ENCODE measurements at regions not wholly inside any gene's neighbourhood (a gene's known extent, or its start where the extent isn't known, plus 50 kb on each side); places are given as distances from the start of the nearest gene placed in this dataset.

DNA sequence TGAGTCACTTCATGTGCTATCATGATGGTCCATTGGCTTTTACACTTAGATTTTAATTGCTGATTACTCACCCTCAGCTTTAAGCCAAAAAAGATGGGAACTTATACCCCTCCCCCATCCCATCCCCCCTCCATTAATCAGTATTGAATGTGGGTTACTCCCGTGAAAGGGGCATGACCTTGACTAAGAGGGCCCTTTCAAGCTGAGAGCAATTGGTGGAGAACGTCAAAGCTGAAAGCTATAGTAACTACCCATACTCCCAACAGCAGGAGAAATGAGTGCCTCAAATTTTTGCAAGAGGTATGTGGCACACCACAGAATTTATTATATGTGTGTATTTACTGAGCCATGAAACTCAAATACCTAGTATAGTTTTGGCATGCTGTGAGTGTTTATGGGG is 99.7 kb upstream of the CDH8 start:
- Histone ChIP-seq H2AK5ac (ENCODE audit: low read depth, low read length) (no peak overlapping the region), H3K14ac (ENCODE audit: low read length) (no peak overlapping the region), H2BK12ac (ENCODE audit: low read length) (no peak overlapping the region), H3K9ac (ENCODE audit: low read depth, low read length, poor library complexity) (no peak overlapping the region), H3K4me3 (ENCODE audit: low read length in 2 of 2) (no peak overlapping the region), H3K4me2 (ENCODE audit: insufficient read depth, low read length, poor library complexity, severe bottlenecking) (no peak overlapping the region), H3K4ac (ENCODE audit: low read length) (no peak overlapping the region), H4K91ac (ENCODE audit: low read depth, low read length, poor library complexity) (no peak overlapping the region), H3K18ac (ENCODE audit: low read length) (no peak overlapping the region), H2BK15ac (ENCODE audit: low read length) (no peak overlapping the region), H3K9me3 (replicated peaks in 1 of 2; ENCODE audit: control insufficient read depth in 2 of 2, insufficient read depth in 1 of 2, low read depth in 1 of 2, low read length in 2 of 2) (peaks cover 3 to 10% of the 10 kb centered on the region in 2 donors), H3K23ac (ENCODE audit: low read depth, low read length, poor library complexity) (no peak overlapping the region), H3K79me1 (ENCODE audit: low read depth, low read length) (no peaks in the 10 kb centered on the region), H3K27me3 (ENCODE audit: control insufficient read depth in 3 of 3, insufficient read depth in 3 of 3, low read depth in 1 of 3, low read length in 3 of 3) (no peaks in the 10 kb centered on the region), H2BK5ac (ENCODE audit: low read length) (no peak overlapping the region), H2AFZ (ENCODE audit: low read length) (no peak overlapping the region), H3K27ac (replicated peaks; ENCODE audit: low read length) (no peak overlapping the region), H2BK120ac (ENCODE audit: low read depth, low read length) (no peak overlapping the region), H3K36me3 (replicated peaks in 1 of 2; ENCODE audit: control insufficient read depth in 2 of 2, insufficient read depth in 2 of 2, low read length in 2 of 2) (no peaks in the 10 kb centered on the region), H3K4me1 (ENCODE audit: control insufficient read depth in 2 of 2, insufficient read depth in 1 of 2, low read depth in 1 of 2, low read length in 2 of 2) (no peaks in the 10 kb centered on the region), H4K8ac (ENCODE audit: low read depth, low read length) (no peak overlapping the region)
- DNase-seq (ENCODE audit: low spot score) = no peak
- WGBS, 2 donors (ENCODE audit: extremely low coverage in 2 of 2, insufficient read length in 2 of 2, insufficient replicate concordance in 1 of 2) = no CpG with 5 or more reads among the region's 2 CpGs

DNA sequence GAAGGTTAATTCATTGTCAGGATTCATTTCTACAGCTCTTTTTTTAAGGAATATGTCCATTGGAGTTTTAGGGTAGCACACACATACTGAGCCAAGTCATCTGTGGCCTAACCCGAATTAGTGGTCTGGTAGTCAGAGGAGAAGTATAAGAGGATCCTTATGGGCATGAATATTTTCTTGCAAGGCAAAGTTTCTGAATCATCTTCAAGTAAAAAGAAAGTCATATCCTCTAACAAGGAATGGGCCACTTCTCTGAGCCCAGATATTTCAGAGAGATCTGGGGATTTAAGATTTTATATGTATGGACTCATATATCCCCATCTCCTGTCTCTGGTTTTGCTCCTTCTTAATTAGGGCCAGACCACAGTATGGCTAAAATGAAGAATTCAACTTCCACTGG is 99.2 kb upstream of the CDH8 start:
- Histone ChIP-seq H3K4ac (ENCODE audit: low read length) (no peak overlapping the region), H3K14ac (ENCODE audit: low read length) (no peak overlapping the region), H3K4me1 (ENCODE audit: control insufficient read depth in 2 of 2, insufficient read depth in 1 of 2, low read depth in 1 of 2, low read length in 2 of 2) (no peaks in the 10 kb centered on the region), H2BK12ac (ENCODE audit: low read length) (no peak overlapping the region), H3K4me2 (ENCODE audit: insufficient read depth, low read length, poor library complexity, severe bottlenecking) (no peak overlapping the region), H2BK5ac (ENCODE audit: low read length) (no peak overlapping the region), H3K9ac (ENCODE audit: low read depth, low read length, poor library complexity) (no peak overlapping the region), H2AK5ac (ENCODE audit: low read depth, low read length) (no peak overlapping the region), H4K91ac (ENCODE audit: low read depth, low read length, poor library complexity) (no peak overlapping the region), H2BK120ac (ENCODE audit: low read depth, low read length) (no peak overlapping the region), H3K27ac (replicated peaks; ENCODE audit: low read length) (no peak overlapping the region), H3K18ac (ENCODE audit: low read length) (no peak overlapping the region), H2AFZ (ENCODE audit: low read length) (no peak overlapping the region), H3K36me3 (replicated peaks in 1 of 2; ENCODE audit: control insufficient read depth in 2 of 2, insufficient read depth in 2 of 2, low read length in 2 of 2) (no peaks in the 10 kb centered on the region), H3K27me3 (ENCODE audit: control insufficient read depth in 3 of 3, insufficient read depth in 3 of 3, low read depth in 1 of 3, low read length in 3 of 3) (no peaks in the 10 kb centered on the region), H3K23ac (ENCODE audit: low read depth, low read length, poor library complexity) (no peak overlapping the region), H3K4me3 (ENCODE audit: low read length in 2 of 2) (no peak overlapping the region), H4K8ac (ENCODE audit: low read depth, low read length) (no peak overlapping the region), H3K79me1 (ENCODE audit: low read depth, low read length) (no peaks in the 10 kb centered on the region), H2BK15ac (ENCODE audit: low read length) (no peak overlapping the region), H3K9me3 (replicated peaks in 1 of 2; ENCODE audit: control insufficient read depth in 2 of 2, insufficient read depth in 1 of 2, low read depth in 1 of 2, low read length in 2 of 2) (peaks cover 3 to 10% of the 10 kb centered on the region in 2 donors)
- WGBS, 2 donors (ENCODE audit: extremely low coverage in 2 of 2, insufficient read length in 2 of 2, insufficient replicate concordance in 1 of 2) = no CpG with 5 or more reads among the region's 1 CpG
- no peak for DNase-seq (ENCODE audit: low spot score)

DNA sequence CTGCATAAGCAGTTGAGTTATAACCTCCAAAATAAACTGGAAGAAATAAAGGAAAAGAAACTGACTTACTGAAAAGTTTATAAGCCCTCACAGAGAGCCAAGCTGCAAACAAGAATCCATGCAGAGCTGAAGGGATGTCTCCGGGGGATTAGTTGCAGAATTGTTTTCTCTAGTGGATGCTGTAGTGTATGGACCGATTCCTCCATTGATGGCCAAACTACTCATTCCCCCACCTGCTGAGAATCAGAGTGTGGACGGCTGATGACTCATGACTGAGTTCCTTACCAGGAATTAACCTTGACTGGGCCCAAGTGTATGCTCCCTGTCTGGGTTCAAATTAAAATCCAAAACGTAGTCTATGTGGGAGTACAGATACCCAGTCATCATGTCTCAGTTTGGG is 93.9 kb upstream of the CDH8 start:
- Histone ChIP-seq H3K27ac (replicated peaks; ENCODE audit: low read length) (no peak overlapping the region), H3K18ac (ENCODE audit: low read length) (no peak overlapping the region), H2AK5ac (ENCODE audit: low read depth, low read length) (no peak overlapping the region), H2BK120ac (ENCODE audit: low read depth, low read length) (no peak overlapping the region), H2AFZ (ENCODE audit: low read length) (no peak overlapping the region), H4K8ac (ENCODE audit: low read depth, low read length) (no peak overlapping the region), H4K91ac (ENCODE audit: low read depth, low read length, poor library complexity) (no peak overlapping the region), H3K9me3 (replicated peaks in 1 of 2; ENCODE audit: control insufficient read depth in 2 of 2, insufficient read depth in 1 of 2, low read depth in 1 of 2, low read length in 2 of 2) (peaks cover 3 to 10% of the 10 kb centered on the region in 2 donors), H3K4me2 (ENCODE audit: insufficient read depth, low read length, poor library complexity, severe bottlenecking) (no peak overlapping the region), H3K14ac (ENCODE audit: low read length) (no peak overlapping the region), H3K4ac (ENCODE audit: low read length) (no peak overlapping the region), H3K27me3 (ENCODE audit: control insufficient read depth in 3 of 3, insufficient read depth in 3 of 3, low read depth in 1 of 3, low read length in 3 of 3) (peaks cover 0 to 5% (median 0%) of the 10 kb centered on the region in 3 experiments), H2BK15ac (ENCODE audit: low read length) (no peak overlapping the region), H3K4me1 (ENCODE audit: control insufficient read depth in 2 of 2, insufficient read depth in 1 of 2, low read depth in 1 of 2, low read length in 2 of 2) (no peaks in the 10 kb centered on the region), H3K23ac (ENCODE audit: low read depth, low read length, poor library complexity) (no peak overlapping the region), H3K4me3 (ENCODE audit: low read length in 2 of 2) (no peak overlapping the region), H2BK5ac (ENCODE audit: low read length) (no peak overlapping the region), H2BK12ac (ENCODE audit: low read length) (no peak overlapping the region), H3K9ac (ENCODE audit: low read depth, low read length, poor library complexity) (no peak overlapping the region), H3K36me3 (replicated peaks in 1 of 2; ENCODE audit: control insufficient read depth in 2 of 2, insufficient read depth in 2 of 2, low read length in 2 of 2) (no peaks in the 10 kb centered on the region), H3K79me1 (ENCODE audit: low read depth, low read length) (no peaks in the 10 kb centered on the region)
- WGBS, 2 donors (ENCODE audit: extremely low coverage in 2 of 2, insufficient read length in 2 of 2, insufficient replicate concordance in 1 of 2) = no CpG with 5 or more reads among the region's 4 CpGs
- no peak for DNase-seq (ENCODE audit: low spot score)

DNA sequence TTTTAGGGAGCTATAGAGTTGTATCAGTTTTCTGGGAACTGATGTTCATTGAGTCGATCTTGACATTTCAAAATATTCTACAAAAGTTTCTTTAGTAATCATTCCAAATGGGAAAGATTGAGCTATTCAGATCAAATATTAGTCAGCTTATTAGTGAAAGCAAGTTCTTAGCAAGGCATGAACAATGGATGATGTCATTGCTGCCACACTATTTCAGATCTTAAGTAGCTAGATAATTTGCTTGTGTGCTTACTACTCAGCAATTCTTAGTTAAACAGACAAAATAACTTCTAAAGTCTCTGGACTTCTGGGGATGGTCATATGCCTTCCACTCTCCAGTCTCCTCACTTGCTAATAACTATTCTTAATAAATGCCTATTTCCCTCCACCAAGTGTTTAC is 69.0 kb upstream of the CDH8 start:
- DNase-seq (ENCODE audit: low spot score) = no peak
- Histone ChIP-seq H3K9me3 (replicated peaks in 1 of 2; ENCODE audit: control insufficient read depth in 2 of 2, insufficient read depth in 1 of 2, low read depth in 1 of 2, low read length in 2 of 2) (peaks cover 0 to 3% of the 10 kb centered on the region in 2 donors), H3K4me3 (ENCODE audit: low read length in 2 of 2) (no peak overlapping the region), H2BK15ac (ENCODE audit: low read length) (no peak overlapping the region), H3K79me1 (ENCODE audit: low read depth, low read length) (no peaks in the 10 kb centered on the region), H3K18ac (ENCODE audit: low read length) (no peak overlapping the region), H4K8ac (ENCODE audit: low read depth, low read length) (no peak overlapping the region), H3K4me1 (ENCODE audit: control insufficient read depth in 2 of 2, insufficient read depth in 1 of 2, low read depth in 1 of 2, low read length in 2 of 2) (peaks cover 0 to 2% of the 10 kb centered on the region in 2 donors), H2BK12ac (ENCODE audit: low read length) (no peak overlapping the region), H3K27ac (replicated peaks; ENCODE audit: low read length) (no peak overlapping the region), H3K4ac (ENCODE audit: low read length) (no peak overlapping the region), H2AFZ (ENCODE audit: low read length) (no peak overlapping the region), H3K9ac (ENCODE audit: low read depth, low read length, poor library complexity) (no peak overlapping the region), H2AK5ac (ENCODE audit: low read depth, low read length) (no peak overlapping the region), H3K14ac (ENCODE audit: low read length) (no peak overlapping the region), H4K91ac (ENCODE audit: low read depth, low read length, poor library complexity) (no peak overlapping the region), H3K27me3 (ENCODE audit: control insufficient read depth in 3 of 3, insufficient read depth in 3 of 3, low read depth in 1 of 3, low read length in 3 of 3) (no peaks in the 10 kb centered on the region), H3K23ac (ENCODE audit: low read depth, low read length, poor library complexity) (no peak overlapping the region), H3K36me3 (replicated peaks in 1 of 2; ENCODE audit: control insufficient read depth in 2 of 2, insufficient read depth in 2 of 2, low read length in 2 of 2) (no peaks in the 10 kb centered on the region), H2BK120ac (ENCODE audit: low read depth, low read length) (no peak overlapping the region), H3K4me2 (ENCODE audit: insufficient read depth, low read length, poor library complexity, severe bottlenecking) (no peak overlapping the region), H2BK5ac (ENCODE audit: low read length) (no peak overlapping the region)
- no CpG with 5 or more reads among the region's 1 CpG for WGBS, 2 donors (ENCODE audit: extremely low coverage in 2 of 2, insufficient read length in 2 of 2, insufficient replicate concordance in 1 of 2)
